Tibial nerve (tissue), 3 donors: ENCODE measurements at regions not wholly inside any gene's neighbourhood (a gene's known extent, or its start where the extent isn't known, plus 50 kb on each side); places are given as distances from the start of the nearest gene placed in this dataset.

ENCODE experiments used
- POLR2A ChIP-seq, 2 donors: fragments of 450-650 bp; IDR thresholded peaks; one replicate each; pipeline ENCODE4 v1.6.1; 2017; ENCODE audit warnings: antibody characterized with exemption in 2 of 2, mild to moderate bottlenecking in 2 of 2, moderate library complexity in 2 of 2
- TF ChIP-seq, protein P1 (sequence below), 5 experiments: fragments of 200-600 bp in 3 of 5; fragments of 450-650 bp in 2 of 5; sonication (generic) in 3 of 5; IDR thresholded peaks; one replicate each; pipeline ENCODE4 v1.5.1; 2016 to 2019; ENCODE audit warnings: antibody characterized with exemption in 5 of 5, mild to moderate bottlenecking in 3 of 5, moderate library complexity in 2 of 5

DNA sequence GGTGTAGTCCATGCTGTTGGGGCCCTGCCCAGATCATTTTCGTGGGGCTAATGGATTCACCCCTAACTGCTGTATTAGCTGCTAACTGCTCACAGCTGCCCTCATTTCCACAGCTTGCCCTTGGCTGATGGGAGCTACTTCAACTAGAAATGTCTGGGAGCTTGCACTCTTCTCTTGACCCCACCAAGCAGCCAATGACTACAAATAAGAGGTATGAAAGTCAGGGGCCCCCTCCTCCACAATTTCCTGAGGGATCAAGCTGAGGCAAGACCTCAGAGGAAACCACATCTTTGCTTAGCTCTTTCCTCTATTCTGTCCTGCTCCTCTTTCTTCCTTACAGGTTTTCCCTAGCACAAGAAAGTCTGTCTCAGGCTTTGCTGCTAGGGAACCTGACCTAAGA is 397.5 kb downstream of the MLLT3 start:
- no peak for TF ChIP-seq POLR2A (IDR thresholded peaks at IDR 0.05)
- TF ChIP-seq, protein P1, sequence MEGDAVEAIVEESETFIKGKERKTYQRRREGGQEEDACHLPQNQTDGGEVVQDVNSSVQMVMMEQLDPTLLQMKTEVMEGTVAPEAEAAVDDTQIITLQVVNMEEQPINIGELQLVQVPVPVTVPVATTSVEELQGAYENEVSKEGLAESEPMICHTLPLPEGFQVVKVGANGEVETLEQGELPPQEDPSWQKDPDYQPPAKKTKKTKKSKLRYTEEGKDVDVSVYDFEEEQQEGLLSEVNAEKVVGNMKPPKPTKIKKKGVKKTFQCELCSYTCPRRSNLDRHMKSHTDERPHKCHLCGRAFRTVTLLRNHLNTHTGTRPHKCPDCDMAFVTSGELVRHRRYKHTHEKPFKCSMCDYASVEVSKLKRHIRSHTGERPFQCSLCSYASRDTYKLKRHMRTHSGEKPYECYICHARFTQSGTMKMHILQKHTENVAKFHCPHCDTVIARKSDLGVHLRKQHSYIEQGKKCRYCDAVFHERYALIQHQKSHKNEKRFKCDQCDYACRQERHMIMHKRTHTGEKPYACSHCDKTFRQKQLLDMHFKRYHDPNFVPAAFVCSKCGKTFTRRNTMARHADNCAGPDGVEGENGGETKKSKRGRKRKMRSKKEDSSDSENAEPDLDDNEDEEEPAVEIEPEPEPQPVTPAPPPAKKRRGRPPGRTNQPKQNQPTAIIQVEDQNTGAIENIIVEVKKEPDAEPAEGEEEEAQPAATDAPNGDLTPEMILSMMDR (IDR thresholded peaks at IDR 0.05), result no peak
